Hindlimb muscle (tissue), 1 donor: ENCODE measurements at regions not wholly inside any gene's neighbourhood (a gene's known extent, or its start where the extent isn't known, plus 50 kb on each side); places are given as distances from the start of the nearest gene placed in this dataset.
"Not testable (repeated sequence)": the region's sequence is repeated elsewhere in the genome, so short reads cannot be mapped to it uniquely, and the experiment has no call there.

Experiments
- DNase-seq: peaks from one replicate; pipeline ENCODE4 v3.0.0-alpha.2; 2013

- DNase-seq: not testable (repeated sequence)
These were observed 107.1 kb upstream of the TP53BP2 start for GRCh38 chr1:223952801-223953200.

- DNase-seq: not testable (repeated sequence)
These were observed 105.8 kb upstream of the TP53BP2 start for GRCh38 chr1:223951551-223951950.

- DNase-seq: not testable (repeated sequence)
These were observed 104.2 kb upstream of the TP53BP2 start for GRCh38 chr1:223949944-223950343.

DNA sequence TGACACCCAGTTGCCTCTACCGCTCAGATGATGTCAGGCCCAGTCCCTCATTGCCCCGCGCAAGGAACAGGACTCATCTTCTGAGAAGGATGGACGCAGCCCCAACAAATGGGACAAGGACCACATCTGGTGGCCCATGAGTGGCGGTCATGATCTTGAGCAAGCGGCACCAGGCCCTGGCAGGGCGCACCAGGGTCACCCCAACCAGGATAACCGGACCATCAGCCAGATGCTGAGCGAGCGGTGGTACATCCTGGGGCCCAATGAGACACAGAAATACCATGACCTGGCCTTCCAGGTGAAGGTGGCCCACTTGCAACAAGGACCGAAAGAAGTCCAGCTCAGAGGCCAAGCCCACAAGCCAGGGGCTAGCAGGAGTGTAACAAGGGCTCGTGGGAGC lies 102.3 kb upstream of the TP53BP2 start:
- DNase-seq: not testable (repeated sequence)

GRCh38 chr1:223936592-223936991 lies 90.8 kb upstream of the TP53BP2 start:
- DNase-seq: not testable (repeated sequence)

- not testable (repeated sequence) for DNase-seq
These were observed 85.7 kb upstream of the TP53BP2 start for GRCh38 chr1:223931476-223931875.

GRCh38 chr1:223920805-223921204 lies 75.1 kb upstream of the TP53BP2 start:
- not testable (repeated sequence) for DNase-seq

GRCh38 chr1:223915476-223915875 lies 69.7 kb upstream of the TP53BP2 start:
- DNase-seq: not testable (repeated sequence)

- not testable (repeated sequence) for DNase-seq
These were observed 68.0 kb upstream of the TP53BP2 start for GRCh38 chr1:223913715-223914114.

DNA sequence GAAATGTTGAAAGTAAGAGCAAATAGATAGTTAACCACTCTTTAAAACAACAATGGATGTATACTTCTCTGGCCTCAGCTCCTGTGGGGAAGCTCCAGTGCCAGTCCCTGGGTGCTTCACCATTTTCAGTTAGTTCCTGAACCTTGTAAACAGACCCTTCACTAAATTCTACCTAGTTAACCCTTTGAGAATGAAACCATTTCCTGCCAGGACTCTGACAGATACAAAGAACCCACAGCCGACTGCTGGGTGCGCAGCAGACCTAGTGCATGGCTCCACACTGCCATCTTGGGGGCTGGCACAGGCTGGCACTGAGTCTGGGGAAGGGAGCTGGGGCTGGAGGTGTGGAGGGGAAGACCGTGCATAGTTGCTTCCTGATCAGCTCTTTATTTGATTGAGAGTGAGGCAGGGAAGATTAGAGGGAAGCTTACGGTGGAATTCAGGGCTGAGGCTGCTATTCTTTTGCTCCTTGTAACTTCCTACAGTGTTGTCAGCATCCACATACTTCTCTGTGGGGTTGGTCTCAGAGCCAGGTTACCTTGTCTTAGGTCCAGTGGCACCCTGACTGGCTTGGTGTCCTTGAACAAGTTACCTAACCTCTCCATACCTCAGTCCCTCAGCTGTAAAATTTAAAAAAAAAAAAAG lies 62.3 kb upstream of the TP53BP2 start:
- DNase-seq: not testable (repeated sequence)

- not testable (repeated sequence) for DNase-seq
These were observed 57.5 kb upstream of the TP53BP2 start for GRCh38 chr1:223903221-223903620.

GRCh38 chr1:223899775-223900174 lies 54.0 kb upstream of the TP53BP2 start:
- DNase-seq: not testable (repeated sequence)

- DNase-seq: not testable (repeated sequence)
These were observed 51.4 kb upstream of the TP53BP2 start for GRCh38 chr1:223897097-223897496.

- not testable (repeated sequence) for DNase-seq
These were observed 50.2 kb upstream of the TP53BP2 start for GRCh38 chr1:223895950-223896349.
